CD14-positive monocyte (primary cell): ENCODE measurements at regions not wholly inside any gene's neighbourhood (a gene's known extent, or its start where the extent isn't known, plus 50 kb on each side); places are given as distances from the start of the nearest gene placed in this dataset.

Experiments
- DNase-seq, 3 donors: peaks; one replicate each; pipeline ENCODE4 v3.0.0-alpha.2; 2011 to 2022
- H2AFZ ChIP-seq: 2 replicates; pipeline ENCODE4 v1.6.0; 2012; ENCODE audit warnings: mild to moderate bottlenecking, low read depth, low read length, inconsistent platforms; ENCODE audit not compliant: insufficient read depth, poor library complexity, severe bottlenecking
- H3K27ac ChIP-seq, 2 donors: 1 replicate in 1 of 2; 2 replicates in 1 of 2; pipeline ENCODE4 v1.5.1; 2012 to 2013; ENCODE audit warnings: low read length in 2 of 2, control low read depth in 1 of 2, inconsistent platforms in 1 of 2, low read depth in 1 of 2, mild to moderate bottlenecking in 1 of 2
- H3K27me3 ChIP-seq, 2 donors: one replicate each; pipeline versions ENCODE4 v1.6.0 to v1.6.1; 2011 to 2013; ENCODE audit warnings: low read length in 2 of 2; ENCODE audit not compliant: control insufficient read depth in 2 of 2, insufficient read depth in 2 of 2
- H3K36me3 ChIP-seq, 2 donors: replicated peaks in 1 of 2; 1 replicate in 1 of 2; 2 replicates in 1 of 2; pipeline versions ENCODE4 v1.5.1 to v1.6.1; 2012 to 2013; ENCODE audit warnings: low read length in 2 of 2, control low read depth in 1 of 2, inconsistent platforms in 1 of 2, mild to moderate bottlenecking in 1 of 2; ENCODE audit not compliant: insufficient read depth in 2 of 2, control insufficient read depth in 1 of 2
- H3K4me1 ChIP-seq, 2 donors: 1 replicate in 1 of 2; 2 replicates in 1 of 2; pipeline versions ENCODE4 v1.5.1 to v1.6.1; 2012 to 2013; ENCODE audit warnings: low read length in 2 of 2, control low read depth in 1 of 2, inconsistent platforms in 1 of 2, mild to moderate bottlenecking in 1 of 2, moderate library complexity in 1 of 2; ENCODE audit not compliant: insufficient read depth in 2 of 2, control insufficient read depth in 1 of 2
- H3K4me2 ChIP-seq: replicated peaks from 2 replicates; pipeline ENCODE3; 2012; ENCODE audit warnings: low read length, moderate library complexity, mild to moderate bottlenecking; ENCODE audit not compliant: poor library complexity, severe bottlenecking; ENCODE audit errors: extremely low read depth
- H3K4me3 ChIP-seq, 3 experiments: fragments of 200-600 bp in 1 of 3; sonication (generic) in 1 of 3; replicated peaks in 1 of 3; 1 replicate in 2 of 3; 2 replicates in 1 of 3; pipeline ENCODE4 v1.5.1; 2011 to 2013; ENCODE audit warnings: low read length in 3 of 3, mild to moderate bottlenecking in 3 of 3, control low read depth in 2 of 3, low read depth in 2 of 3, inconsistent platforms in 1 of 3, moderate library complexity in 1 of 3
- H3K79me2 ChIP-seq: 2 replicates; pipeline ENCODE4 v1.6.0; 2012; ENCODE audit warnings: mild to moderate bottlenecking, control low read depth, inconsistent platforms, low read length, moderate library complexity; ENCODE audit not compliant: insufficient read depth
- H3K9ac ChIP-seq: 2 replicates; pipeline ENCODE4 v1.6.0; 2017; ENCODE audit warnings: low read length, mild to moderate bottlenecking; ENCODE audit not compliant: insufficient read depth, poor library complexity, severe bottlenecking
- H3K9me3 ChIP-seq, 2 donors: replicated peaks in 1 of 2; 1 replicate in 1 of 2; 2 replicates in 1 of 2; pipeline versions ENCODE4 v1.5.1 to v1.6.1; 2012 to 2013; ENCODE audit warnings: low read length in 2 of 2, control low read depth in 1 of 2; ENCODE audit not compliant: control insufficient read depth in 1 of 2, insufficient read depth in 1 of 2
- H4K20me1 ChIP-seq: 2 replicates; pipeline ENCODE4 v1.6.0; 2012; ENCODE audit warnings: mild to moderate bottlenecking, low read length, control low read depth, moderate library complexity; ENCODE audit not compliant: insufficient read depth
- H3K27ac Mint-ChIP-seq, 7 donors: one replicate each; pipeline ENCODE4 v1.8.0; 2020; ENCODE audit warnings: mild to moderate bottlenecking in 7 of 7, mixed read lengths in 7 of 7, moderate library complexity in 6 of 7, inconsistent platforms in 2 of 7
- H3K27me3 Mint-ChIP-seq, 3 donors: one replicate each; pipeline ENCODE4 v1.8.0; 2021 to 2022; ENCODE audit warnings: low read depth in 3 of 3, mild to moderate bottlenecking in 3 of 3, mixed read lengths in 3 of 3, moderate library complexity in 3 of 3, inconsistent platforms in 1 of 3
- H3K36me3 Mint-ChIP-seq, 2 donors: one replicate each; pipeline ENCODE4 v1.8.0; 2020; ENCODE audit warnings: mixed read lengths in 2 of 2, inconsistent platforms in 1 of 2, mild to moderate bottlenecking in 1 of 2
- H3K4me1 Mint-ChIP-seq: one replicate; pipeline ENCODE4 v1.8.0; 2020; ENCODE audit warnings: mild to moderate bottlenecking, mixed read lengths
- H3K4me3 Mint-ChIP-seq, 2 donors: one replicate each; pipeline ENCODE4 v1.8.0; 2020; ENCODE audit warnings: mild to moderate bottlenecking in 2 of 2, mixed read lengths in 2 of 2, moderate library complexity in 1 of 2
- H3K9me3 Mint-ChIP-seq, 7 donors: one replicate each; pipeline ENCODE4 v1.8.0; 2020 to 2022; ENCODE audit warnings: mixed read lengths in 7 of 7, mild to moderate bottlenecking in 6 of 7, moderate library complexity in 6 of 7, inconsistent platforms in 2 of 7
- CTCF ChIP-seq: fragments of 200-600 bp; IDR thresholded peaks from one replicate; pipeline ENCODE4 v1.8.0; 2022; ENCODE audit warnings: antibody characterized with exemption, mild to moderate bottlenecking
- WGBS: methylation state at CpG from one replicate; pipeline ENCODE4 v1.1.5; 2013; ENCODE audit warnings: missing lambda C conversion rate; ENCODE audit not compliant: insufficient coverage; 5-methylcytosine and 5-hydroxymethylcytosine counted together
- intact Hi-C, 2 donors: fragments of 100-400 bp; cut with micrococcal nuclease; formaldehyde crosslinking; loops; one replicate each; pipeline versions ENCODE4 v1.15.0 to v1.15.1; 2023

- intact Hi-C loops: no loop called here
- Histone ChIP-seq H4K20me1 (no peaks in the 10 kb centered on the region), H3K9ac (no peak overlapping the region), H3K79me2 (no peaks in the 10 kb centered on the region), H3K4me2 (no peak overlapping the region), H3K9me3 (peaks cover 0 to 9% of the 10 kb centered on the region in 2 donors), H2AFZ (no peak overlapping the region), H3K36me3 (no peaks in the 10 kb centered on the region), H3K27ac (no peak overlapping the region), H3K27me3 (no peaks in the 10 kb centered on the region), H3K4me1 (no peaks in the 10 kb centered on the region), H3K4me3 (no peak overlapping the region)
- DNase-seq: no peak
- no peaks in the 10 kb centered on the region for H3K36me3 Mint-ChIP-seq
- H3K27ac Mint-ChIP-seq: no peak overlapping the region
- H3K4me1 Mint-ChIP-seq: no peaks in the 10 kb centered on the region
- no peak overlapping the region for H3K4me3 Mint-ChIP-seq
- WGBS: no CpG with 5 or more reads among the region's 1 CpG
- H3K27me3 Mint-ChIP-seq: peaks cover 2 to 11% (median 5%) of the 10 kb centered on the region in 3 donors
- no peak for TF ChIP-seq CTCF
- peaks cover 2 to 14% (median 7%) of the 10 kb centered on the region in 7 donors for H3K9me3 Mint-ChIP-seq
Observed at GRCh38 chr16:55992551-55992950, 117.4 kb upstream of the CES5A start.

- Mint-ChIP-seq H3K4me3 (no peak overlapping the region), H3K27ac (no peak overlapping the region), H3K9me3 (peaks cover 2 to 11% (median 7%) of the 10 kb centered on the region in 7 donors), H3K36me3 (no peaks in the 10 kb centered on the region), H3K4me1 (no peaks in the 10 kb centered on the region), H3K27me3 (peaks cover 2 to 11% (median 5%) of the 10 kb centered on the region in 3 donors)
- H3K79me2 ChIP-seq: no peaks in the 10 kb centered on the region
- H3K4me1 ChIP-seq: no peaks in the 10 kb centered on the region
- H3K36me3 ChIP-seq: no peaks in the 10 kb centered on the region
- no peak overlapping the region for H3K4me3 ChIP-seq
- H3K9ac ChIP-seq: no peak overlapping the region
- H3K9me3 ChIP-seq: peaks cover 0 to 9% of the 10 kb centered on the region in 2 donors
- no peak overlapping the region for H3K4me2 ChIP-seq
- intact Hi-C loops: no loop called here
- DNase-seq: no peak
- H3K27me3 ChIP-seq: no peaks in the 10 kb centered on the region
- no peaks in the 10 kb centered on the region for H4K20me1 ChIP-seq
- no peak overlapping the region for H2AFZ ChIP-seq
- WGBS: 100% methylated on average over 1 of the region's 2 CpGs
- TF ChIP-seq CTCF: no peak
- no peak overlapping the region for H3K27ac ChIP-seq
Observed at GRCh38 chr16:55991843-55992242, 116.7 kb upstream of the CES5A start.
